IMR-90 (cell line): ENCODE measurements at regions not wholly inside any gene's neighbourhood (a gene's known extent, or its start where the extent isn't known, plus 50 kb on each side); places are given as distances from the start of the nearest gene placed in this dataset.

Experiments
- ATAC-seq: fragments of 200-7000 bp; cut with Tn5 transposase; 2 replicates; pipeline ENCODE4 v1.9.1; 2020; ENCODE audit warnings: low read depth, mild to moderate bottlenecking, moderate library complexity
- BruUV-seq: library from RNA; stranded (reverse); fragments of 400-500 nt; replicated peaks from 2 replicates; lab custom pipeline; 2021; lab: Mats Ljungman, UMichigan
- CTCF ChIA-PET: fragments of 300-600 bp; formaldehyde crosslinking; extraction: SDS; loops from one replicate; lab custom pipeline; 2021; ENCODE audit warnings: antibody characterized with exemption; lab: Yijun Ruan, JAX
- POLR2A ChIA-PET: fragments of 300-600 bp; sonication (Branson Sonifier 250); formaldehyde crosslinking; loops from one replicate; lab custom pipeline; 2022; ENCODE audit warnings: antibody characterized with exemption; ENCODE audit not compliant: unreplicated experiment; lab: Charles Lee
- DNase-seq: peaks from one replicate; pipeline ENCODE4 v3.0.0; 2013
- H2AFZ ChIP-seq: replicated peaks from 2 replicates; pipeline ENCODE3; 2013; ENCODE audit warnings: low read length, mild to moderate bottlenecking; ENCODE audit not compliant: poor library complexity
- H2AK5ac ChIP-seq: 2 replicates; pipeline ENCODE4 v1.6.1; 2013; ENCODE audit warnings: low read depth, low read length, inconsistent platforms
- H2AK9ac ChIP-seq: replicated peaks from 2 replicates; pipeline ENCODE3; 2013; ENCODE audit warnings: mild to moderate bottlenecking, low read depth, low read length, moderate library complexity; ENCODE audit not compliant: poor library complexity
- H2BK120ac ChIP-seq: 2 replicates; pipeline ENCODE4 v1.6.1; 2013; ENCODE audit warnings: low read depth, low read length, inconsistent platforms
- H2BK15ac ChIP-seq: 3 replicates; pipeline ENCODE4 v1.6.1; 2013; ENCODE audit warnings: low read depth, low read length, inconsistent platforms
- H2BK20ac ChIP-seq: 2 replicates; pipeline ENCODE4 v1.6.1; 2013; ENCODE audit warnings: low read depth, mild to moderate bottlenecking, inconsistent platforms, low read length, moderate library complexity
- H2BK5ac ChIP-seq: 2 replicates; pipeline ENCODE4 v1.6.1; 2013; ENCODE audit warnings: mild to moderate bottlenecking, low read depth, low read length, inconsistent platforms; ENCODE audit not compliant: poor library complexity, severe bottlenecking
- H3K14ac ChIP-seq: replicated peaks from 2 replicates; pipeline ENCODE4 v1.6.1; 2013; ENCODE audit warnings: low read depth, low read length, inconsistent platforms
- H3K18ac ChIP-seq: 2 replicates; pipeline ENCODE4 v1.6.1; 2013; ENCODE audit warnings: low read depth, low read length, control low read depth
- H3K23ac ChIP-seq: 2 replicates; pipeline ENCODE4 v1.6.1; 2013; ENCODE audit warnings: low read depth, low read length, inconsistent platforms
- H3K27ac ChIP-seq: 2 replicates; pipeline ENCODE4 v1.5.1; 2013; ENCODE audit warnings: mild to moderate bottlenecking, control low read depth, low read length; ENCODE audit not compliant: insufficient read depth
- H3K27me3 ChIP-seq: 2 replicates; pipeline ENCODE4 v1.6.1; 2013; ENCODE audit warnings: low read length; ENCODE audit not compliant: control insufficient read depth, insufficient read depth
- H3K36me3 ChIP-seq: 2 replicates; pipeline ENCODE4 v1.6.1; 2013; ENCODE audit warnings: low read length, mixed read lengths; ENCODE audit not compliant: control insufficient read depth, insufficient read depth
- H3K4ac ChIP-seq: 2 replicates; pipeline ENCODE4 v1.6.1; 2013; ENCODE audit warnings: low read depth, low read length, inconsistent platforms
- H3K4me1 ChIP-seq: 2 replicates; pipeline ENCODE4 v1.6.1; 2013; ENCODE audit warnings: low read length, mixed read lengths; ENCODE audit not compliant: control insufficient read depth, insufficient read depth
- H3K4me2 ChIP-seq: 2 replicates; pipeline ENCODE4 v1.6.1; 2013; ENCODE audit warnings: low read depth, mild to moderate bottlenecking, control low read depth, low read length, moderate library complexity
- H3K4me3 ChIP-seq: 2 replicates; pipeline ENCODE4 v1.5.1; 2013; ENCODE audit warnings: low read depth, mild to moderate bottlenecking, control low read depth, low read length, moderate library complexity; ENCODE audit not compliant: insufficient read depth
- H3K56ac ChIP-seq: 2 replicates; pipeline ENCODE4 v1.6.1; 2013; ENCODE audit warnings: low read length, inconsistent platforms; ENCODE audit not compliant: insufficient read depth; ENCODE audit errors: extremely low read depth
- H3K79me1 ChIP-seq, 2 experiments: 2 replicates each; pipeline ENCODE4 v1.6.1; 2013; ENCODE audit warnings: low read length in 2 of 2, inconsistent platforms in 1 of 2, low read depth in 1 of 2
- H3K9ac ChIP-seq: 2 replicates; pipeline ENCODE4 v1.6.1; 2013; ENCODE audit warnings: low read depth, low read length, control low read depth
- H3K9me1 ChIP-seq: 2 replicates; pipeline ENCODE4 v1.6.1; 2013; ENCODE audit warnings: low read length, inconsistent platforms; ENCODE audit not compliant: insufficient read depth
- H3K9me3 ChIP-seq: 2 replicates; pipeline ENCODE4 v1.6.1; 2013; ENCODE audit warnings: low read length; ENCODE audit not compliant: control insufficient read depth, insufficient read depth
- H4K20me1 ChIP-seq: 2 replicates; pipeline ENCODE4 v1.6.1; 2013; ENCODE audit warnings: low read length, inconsistent platforms; ENCODE audit not compliant: insufficient read depth
- H4K5ac ChIP-seq: 2 replicates; pipeline ENCODE4 v1.6.1; 2013; ENCODE audit warnings: mild to moderate bottlenecking, low read depth, low read length, control low read depth
- H4K8ac ChIP-seq, 2 experiments: 2 replicates each; pipeline ENCODE4 v1.6.1; 2013; ENCODE audit warnings: low read depth in 2 of 2, low read length in 2 of 2, control low read depth in 1 of 2, inconsistent platforms in 1 of 2
- H4K91ac ChIP-seq: 2 replicates; pipeline ENCODE4 v1.6.1; 2013; ENCODE audit warnings: low read depth, low read length, inconsistent platforms; ENCODE audit not compliant: insufficient read depth
- BHLHE40 ChIP-seq: fragments of 150-350 bp; IDR thresholded peaks from 2 replicates; pipeline ENCODE4 v1.6.1; 2016; ENCODE audit warnings: mild to moderate bottlenecking, low read depth, low read length
- CEBPB ChIP-seq: IDR thresholded peaks from 2 replicates; pipeline ENCODE4 v1.6.1; 2012; ENCODE audit warnings: low read depth, low read length, improper control_type of control experiment
- CHD1 ChIP-seq: IDR thresholded peaks from 2 replicates; pipeline ENCODE4 v1.6.1; 2012; ENCODE audit warnings: low read depth, low read length, improper control_type of control experiment
- FOS ChIP-seq: fragments of 150-350 bp; IDR thresholded peaks from 2 replicates; pipeline ENCODE4 v1.6.1; 2016; ENCODE audit warnings: low read depth, low read length
- MAFK ChIP-seq: IDR thresholded peaks from 2 replicates; pipeline ENCODE4 v1.6.1; 2012; ENCODE audit warnings: low read depth, low read length, improper control_type of control experiment
- MAZ ChIP-seq: IDR thresholded peaks from 2 replicates; pipeline ENCODE4 v1.6.1; 2012; ENCODE audit warnings: low read depth, mild to moderate bottlenecking, low read length, improper control_type of control experiment, moderate library complexity, borderline replicate concordance
- MXI1 ChIP-seq: IDR thresholded peaks from 2 replicates; pipeline ENCODE4 v1.6.1; 2012; ENCODE audit warnings: low read depth, mild to moderate bottlenecking, low read length, moderate library complexity, borderline replicate concordance
- NFE2L2 ChIP-seq: fragments of 150-350 bp; IDR thresholded peaks from 2 replicates; pipeline ENCODE4 v1.6.1; 2016; ENCODE audit warnings: low read depth, mild to moderate bottlenecking, low read length
- POLR2A ChIP-seq: IDR thresholded peaks from 2 replicates; pipeline ENCODE4 v1.6.1; 2012; ENCODE audit warnings: mild to moderate bottlenecking, low read depth, low read length
- RAD21 ChIP-seq: IDR thresholded peaks from 2 replicates; pipeline ENCODE4 v1.6.1; 2012; ENCODE audit warnings: low read length, improper control_type of control experiment
- RCOR1 ChIP-seq: IDR thresholded peaks from 2 replicates; pipeline ENCODE4 v1.6.1; 2012; ENCODE audit warnings: mild to moderate bottlenecking, low read length, improper control_type of control experiment; ENCODE audit not compliant: insufficient replicate concordance
- RFX5 ChIP-seq: IDR thresholded peaks from 2 replicates; pipeline ENCODE4 v1.8.0; 2012; ENCODE audit warnings: low read depth, mild to moderate bottlenecking, low read length, moderate library complexity
- SMC3 ChIP-seq: fragments of 150-350 bp; IDR thresholded peaks from 2 replicates; pipeline ENCODE4 v1.6.1; 2016; ENCODE audit warnings: low read depth, mild to moderate bottlenecking, antibody characterized with exemption, low read length, moderate library complexity
- WGBS, 2 experiments: methylation state at CpG; one replicate each; pipeline versions ENCODE4 v1.1.5 to v1.1.7; 2013; ENCODE audit warnings: missing lambda C conversion rate in 2 of 2; ENCODE audit not compliant: insufficient read length in 1 of 2; ENCODE audit errors: extremely low coverage in 2 of 2; 5-methylcytosine and 5-hydroxymethylcytosine counted together
- dilution Hi-C: fragments of 300-500 bp; cut with HindIII; formaldehyde crosslinking; loops from one replicate; pipeline ENCODE4 v1.14.3; 2018; ENCODE audit warnings: low sequenced_read_pairs; ENCODE audit not compliant: unreplicated experiment
- in situ Hi-C: fragments of 300-500 bp; cut with MboI; formaldehyde crosslinking; loops from 3 replicates; pipeline ENCODE4 v1.14.3; 2019; ENCODE audit warnings: low sequenced_read_pairs, inconsistent platforms, mixed read lengths
- intact Hi-C: fragments of 100-400 bp; cut with micrococcal nuclease; formaldehyde crosslinking; loops from 2 replicates; pipeline ENCODE4 v1.10.0; 2022
- TF ChIP-seq, protein P1 (sequence below): conservative IDR thresholded peaks from 2 replicates; pipeline ENCODE4 v1.5.1; 2012; ENCODE audit warnings: mild to moderate bottlenecking, low read depth, low read length, improper control_type of control experiment
- TF ChIP-seq, protein P2 (sequence below): fragments of 150-350 bp; IDR thresholded peaks from 2 replicates; pipeline ENCODE4 v1.6.1; 2017; ENCODE audit warnings: mild to moderate bottlenecking, antibody characterized with exemption, low read length, low read depth
- TF ChIP-seq, protein P3 (sequence below): fragments of 150-350 bp; IDR thresholded peaks from 2 replicates; pipeline ENCODE4 v1.6.1; 2016; ENCODE audit warnings: low read depth, mild to moderate bottlenecking, low read length, moderate library complexity, borderline replicate concordance

DNA sequence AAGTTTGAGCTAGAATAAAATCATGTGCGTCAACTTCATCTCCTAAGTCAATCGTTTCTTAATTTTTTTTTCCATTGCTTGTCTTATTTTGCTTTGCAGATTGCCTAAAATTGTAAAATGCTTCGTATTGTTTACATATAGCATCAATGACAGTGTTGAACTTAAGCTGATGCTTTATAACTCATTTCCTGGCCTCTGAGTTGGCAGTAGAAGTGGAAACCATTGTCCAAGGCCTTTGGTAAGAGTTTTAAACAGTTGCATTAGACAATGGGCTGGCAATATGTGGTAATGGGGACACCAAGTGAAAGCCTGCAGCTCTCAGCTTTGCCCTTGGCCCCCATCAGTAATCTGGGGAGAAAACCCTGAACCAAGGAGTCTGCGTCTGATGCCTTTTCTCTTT, 154.8 kb upstream of the GAS1 start:
- Histone ChIP-seq H3K9me1 (0 out of 2 replicates have a peak, but pooled peaks cover 3% of the 10 kb centered on the region), H3K18ac (peak overlapping the region; percentile 47; the same call in 1 of the 2 replicates), H3K4me2 (no peak overlapping the region), H3K4me1 (peaks cover 9% of the 10 kb centered on the region), H4K91ac (no peak overlapping the region), H3K56ac (no peak overlapping the region), H2BK15ac (no peak overlapping the region), H3K27me3 (no peaks in the 10 kb centered on the region), H3K4ac (no peak overlapping the region), H2BK20ac (no peak overlapping the region), H4K8ac (no peak overlapping the region), H3K27ac (no peak overlapping the region), H4K5ac (no peak overlapping the region), H3K79me1 (no peaks in the 10 kb centered on the region), H2AFZ (no peak overlapping the region), H3K9me3 (no peaks in the 10 kb centered on the region), H3K23ac (no peak overlapping the region), H3K14ac (no peak overlapping the region), H2AK9ac (no peak overlapping the region), H3K9ac (no peak overlapping the region), H2BK120ac (no peak overlapping the region), H3K36me3 (no peaks in the 10 kb centered on the region), H3K4me3 (no peak overlapping the region), H2AK5ac (no peak overlapping the region), H4K20me1 (no peaks in the 10 kb centered on the region), H2BK5ac (no peak overlapping the region)
- in situ Hi-C loops (no loop called here), intact Hi-C loops (no loop called here), dilution Hi-C loops (no loop called here)
- ATAC-seq (no peak), DNase-seq (peak; percentile 55)
- no TSS peak for BruUV-seq
- no CpG with 5 or more reads among the region's 4 CpGs for WGBS, 2 experiments
- TF ChIP-seq SMC3, result no peak
- no peak for TF ChIP-seq FOS
- TF ChIP-seq RAD21, result no peak
- TF ChIP-seq BHLHE40, result no peak
- TF ChIP-seq RFX5, result no peak
- no peak for TF ChIP-seq MAFK
- no peak for TF ChIP-seq MAZ
- no peak for TF ChIP-seq NFE2L2
- TF ChIP-seq RCOR1, result no peak
- TF ChIP-seq, protein P1, sequence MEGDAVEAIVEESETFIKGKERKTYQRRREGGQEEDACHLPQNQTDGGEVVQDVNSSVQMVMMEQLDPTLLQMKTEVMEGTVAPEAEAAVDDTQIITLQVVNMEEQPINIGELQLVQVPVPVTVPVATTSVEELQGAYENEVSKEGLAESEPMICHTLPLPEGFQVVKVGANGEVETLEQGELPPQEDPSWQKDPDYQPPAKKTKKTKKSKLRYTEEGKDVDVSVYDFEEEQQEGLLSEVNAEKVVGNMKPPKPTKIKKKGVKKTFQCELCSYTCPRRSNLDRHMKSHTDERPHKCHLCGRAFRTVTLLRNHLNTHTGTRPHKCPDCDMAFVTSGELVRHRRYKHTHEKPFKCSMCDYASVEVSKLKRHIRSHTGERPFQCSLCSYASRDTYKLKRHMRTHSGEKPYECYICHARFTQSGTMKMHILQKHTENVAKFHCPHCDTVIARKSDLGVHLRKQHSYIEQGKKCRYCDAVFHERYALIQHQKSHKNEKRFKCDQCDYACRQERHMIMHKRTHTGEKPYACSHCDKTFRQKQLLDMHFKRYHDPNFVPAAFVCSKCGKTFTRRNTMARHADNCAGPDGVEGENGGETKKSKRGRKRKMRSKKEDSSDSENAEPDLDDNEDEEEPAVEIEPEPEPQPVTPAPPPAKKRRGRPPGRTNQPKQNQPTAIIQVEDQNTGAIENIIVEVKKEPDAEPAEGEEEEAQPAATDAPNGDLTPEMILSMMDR, result no peak
- TF ChIP-seq, protein P2, sequence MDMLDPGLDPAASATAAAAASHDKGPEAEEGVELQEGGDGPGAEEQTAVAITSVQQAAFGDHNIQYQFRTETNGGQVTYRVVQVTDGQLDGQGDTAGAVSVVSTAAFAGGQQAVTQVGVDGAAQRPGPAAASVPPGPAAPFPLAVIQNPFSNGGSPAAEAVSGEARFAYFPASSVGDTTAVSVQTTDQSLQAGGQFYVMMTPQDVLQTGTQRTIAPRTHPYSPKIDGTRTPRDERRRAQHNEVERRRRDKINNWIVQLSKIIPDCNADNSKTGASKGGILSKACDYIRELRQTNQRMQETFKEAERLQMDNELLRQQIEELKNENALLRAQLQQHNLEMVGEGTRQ, result no peak
- TF ChIP-seq CEBPB, result no peak
- TF ChIP-seq CHD1, result no peak
- TF ChIP-seq POLR2A, result no peak
- TF ChIP-seq, protein P3, sequence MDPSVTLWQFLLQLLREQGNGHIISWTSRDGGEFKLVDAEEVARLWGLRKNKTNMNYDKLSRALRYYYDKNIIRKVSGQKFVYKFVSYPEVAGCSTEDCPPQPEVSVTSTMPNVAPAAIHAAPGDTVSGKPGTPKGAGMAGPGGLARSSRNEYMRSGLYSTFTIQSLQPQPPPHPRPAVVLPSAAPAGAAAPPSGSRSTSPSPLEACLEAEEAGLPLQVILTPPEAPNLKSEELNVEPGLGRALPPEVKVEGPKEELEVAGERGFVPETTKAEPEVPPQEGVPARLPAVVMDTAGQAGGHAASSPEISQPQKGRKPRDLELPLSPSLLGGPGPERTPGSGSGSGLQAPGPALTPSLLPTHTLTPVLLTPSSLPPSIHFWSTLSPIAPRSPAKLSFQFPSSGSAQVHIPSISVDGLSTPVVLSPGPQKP, result no peak
- TF ChIP-seq MXI1, result no peak
- ChIA-PET POLR2A (no interaction called here), CTCF (no interaction called here)
